HK-2 (cell line): ENCODE measurements at regions not wholly inside any gene's neighbourhood (a gene's known extent, or its start where the extent isn't known, plus 50 kb on each side); places are given as distances from the start of the nearest gene placed in this dataset.

Experiments used
- DNase-seq: peaks from one replicate; pipeline ENCODE4 v3.0.0-alpha.2; 2018; ENCODE audit not compliant: unreplicated experiment

DNA sequence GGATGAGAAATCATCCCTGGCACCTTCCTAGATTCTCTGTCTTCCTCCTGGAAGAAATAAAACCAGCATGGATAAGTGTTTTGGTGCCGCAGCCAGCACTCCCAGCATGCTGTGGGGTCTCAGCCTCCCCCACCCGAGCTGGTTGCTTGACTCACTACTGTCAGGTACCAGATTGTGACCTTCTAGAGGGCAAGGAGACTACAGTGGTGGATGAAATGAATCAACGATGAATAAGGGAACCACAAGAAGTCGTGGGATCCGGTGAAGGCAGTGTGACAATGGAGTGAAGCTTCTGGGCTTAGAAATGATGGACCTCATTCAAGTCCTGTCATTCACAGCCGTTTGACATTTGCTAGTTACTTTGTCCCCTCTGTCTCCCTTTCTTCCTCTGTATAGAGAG, 50.2 kb upstream of the SLCO3A1 start:
- no peak for DNase-seq
